ENCODE measurements at regions not wholly inside any gene's neighbourhood (a gene's known extent, or its start where the extent isn't known, plus 50 kb on each side); places are given as distances from the start of the nearest gene placed in this dataset.

DNA sequence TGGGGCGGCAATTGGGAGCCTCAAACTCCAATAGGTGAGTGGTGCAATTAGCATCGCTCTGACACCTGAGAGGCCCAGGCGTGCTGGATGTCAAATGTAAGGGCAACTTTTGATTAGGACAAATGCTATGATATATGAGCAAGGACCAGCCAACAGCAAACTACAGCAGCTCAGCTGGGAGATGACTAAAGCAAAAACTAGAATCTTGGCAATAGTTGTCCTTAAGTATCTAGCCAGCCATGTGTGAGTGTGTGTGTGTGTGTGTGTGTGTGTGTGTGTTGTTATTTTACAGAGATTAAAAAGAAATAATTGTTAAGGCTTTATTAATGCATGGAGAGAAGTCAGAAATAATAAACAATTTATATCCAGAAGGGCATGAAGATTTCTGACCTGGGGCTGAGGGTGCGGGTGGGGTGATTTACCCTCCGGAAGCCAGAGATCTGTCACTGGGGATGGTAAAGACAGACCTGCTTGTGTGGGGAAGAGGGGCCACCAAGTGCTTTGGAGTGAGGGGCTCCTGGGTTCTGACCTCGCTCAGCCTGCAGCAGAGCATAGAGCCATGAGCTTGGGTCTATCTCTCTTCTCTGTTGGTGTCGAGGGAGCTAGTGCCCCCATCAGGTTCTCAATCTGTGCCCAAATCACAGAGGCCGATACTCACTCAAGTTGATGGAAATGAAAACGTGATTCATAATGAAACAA is 77.3 kb downstream of the EMX2 start:
- Histone ChIP-seq H3K79me2 (ENCODE audit: insufficient read depth) (no peaks in the 10 kb centered on the region), H3K4me2 (no peak overlapping the region), H3K27ac (ENCODE audit: low read depth in 2 of 2, low read length in 1 of 2) (no peak overlapping the region), H3K9me3 (no peaks in the 10 kb centered on the region), H3F3A (replicated peaks; ENCODE audit: insufficient read depth) (no peaks in the 10 kb centered on the region), H3K4me3 (ENCODE audit: low read depth in 2 of 2, low read length in 1 of 2) (no peak overlapping the region), H3K9me2 (no peaks in the 10 kb centered on the region), H3K9ac (no peak overlapping the region), H3K27me3 (ENCODE audit: insufficient read depth) (no peaks in the 10 kb centered on the region), H3K36me3 (replicated peaks in 1 of 2; ENCODE audit: control insufficient read depth in 1 of 2, insufficient read depth in 2 of 2, low read length in 1 of 2) (no peaks in the 10 kb centered on the region), H3K4me1 (ENCODE audit: control insufficient read depth in 1 of 2, insufficient read depth in 2 of 2, low read depth in 1 of 2, low read length in 1 of 2) (no peaks in the 10 kb centered on the region), H2AFZ (ENCODE audit: low read depth) (no peak overlapping the region), H4K20me1 (ENCODE audit: insufficient read depth) (no peaks in the 10 kb centered on the region)
- no peak for DNase-seq
- TF ChIP-seq USF2 (IDR thresholded peaks at IDR 0.05; ENCODE audit: borderline replicate concordance, low read depth, low read length) (no peak), CHD2 (IDR thresholded peaks at IDR 0.05; ENCODE audit: low read length, partially characterized antibody) (no peak), RXRA (IDR thresholded peaks at IDR 0.05; ENCODE audit: borderline replicate concordance, low read depth) (no peak), NFIC (IDR thresholded peaks at IDR 0.05; ENCODE audit: borderline replicate concordance) (no peak), RCOR1 (IDR thresholded peaks at IDR 0.05; ENCODE audit: low read length) (no peak), REST (IDR thresholded peaks at IDR 0.05; ENCODE audit: low read depth, low read length) (no peak), ELF1 (IDR thresholded peaks at IDR 0.05) (no peak), POLR2AphosphoS5 (IDR thresholded peaks at IDR 0.05; ENCODE audit: low read depth, low read length) (no peak), NRF1 (IDR thresholded peaks at IDR 0.05; ENCODE audit: low read depth, low read length) (no peak), TCF12 (IDR thresholded peaks at IDR 0.05) (no peak), MEF2A (IDR thresholded peaks at IDR 0.05; ENCODE audit: borderline replicate concordance, low read depth) (no peak), SMC3 (IDR thresholded peaks at IDR 0.05; ENCODE audit: low read depth, low read length) (no peak), TAF1 (IDR thresholded peaks at IDR 0.05; ENCODE audit: borderline replicate concordance, low read depth, low read length) (no peak), MXI1 (IDR thresholded peaks at IDR 0.05; ENCODE audit: low read depth, low read length) (no peak), TEAD4 (IDR thresholded peaks at IDR 0.05; ENCODE audit: borderline replicate concordance, insufficient read depth) (no peak), EZH2phosphoT487 (IDR thresholded peaks at IDR 0.05; ENCODE audit: borderline replicate concordance, low read depth) (no peak), IRF3 (IDR thresholded peaks at IDR 0.05; ENCODE audit: low read depth, low read length) (no peak)
- TF ChIP-seq, protein P1, sequence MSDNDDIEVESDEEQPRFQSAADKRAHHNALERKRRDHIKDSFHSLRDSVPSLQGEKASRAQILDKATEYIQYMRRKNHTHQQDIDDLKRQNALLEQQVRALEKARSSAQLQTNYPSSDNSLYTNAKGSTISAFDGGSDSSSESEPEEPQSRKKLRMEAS (IDR thresholded peaks at IDR 0.05; ENCODE audit: low read depth), result no peak
- TF ChIP-seq, protein P2, sequence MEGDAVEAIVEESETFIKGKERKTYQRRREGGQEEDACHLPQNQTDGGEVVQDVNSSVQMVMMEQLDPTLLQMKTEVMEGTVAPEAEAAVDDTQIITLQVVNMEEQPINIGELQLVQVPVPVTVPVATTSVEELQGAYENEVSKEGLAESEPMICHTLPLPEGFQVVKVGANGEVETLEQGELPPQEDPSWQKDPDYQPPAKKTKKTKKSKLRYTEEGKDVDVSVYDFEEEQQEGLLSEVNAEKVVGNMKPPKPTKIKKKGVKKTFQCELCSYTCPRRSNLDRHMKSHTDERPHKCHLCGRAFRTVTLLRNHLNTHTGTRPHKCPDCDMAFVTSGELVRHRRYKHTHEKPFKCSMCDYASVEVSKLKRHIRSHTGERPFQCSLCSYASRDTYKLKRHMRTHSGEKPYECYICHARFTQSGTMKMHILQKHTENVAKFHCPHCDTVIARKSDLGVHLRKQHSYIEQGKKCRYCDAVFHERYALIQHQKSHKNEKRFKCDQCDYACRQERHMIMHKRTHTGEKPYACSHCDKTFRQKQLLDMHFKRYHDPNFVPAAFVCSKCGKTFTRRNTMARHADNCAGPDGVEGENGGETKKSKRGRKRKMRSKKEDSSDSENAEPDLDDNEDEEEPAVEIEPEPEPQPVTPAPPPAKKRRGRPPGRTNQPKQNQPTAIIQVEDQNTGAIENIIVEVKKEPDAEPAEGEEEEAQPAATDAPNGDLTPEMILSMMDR (IDR thresholded peaks at IDR 0.05), result no peak
- TF ChIP-seq, protein P3, sequence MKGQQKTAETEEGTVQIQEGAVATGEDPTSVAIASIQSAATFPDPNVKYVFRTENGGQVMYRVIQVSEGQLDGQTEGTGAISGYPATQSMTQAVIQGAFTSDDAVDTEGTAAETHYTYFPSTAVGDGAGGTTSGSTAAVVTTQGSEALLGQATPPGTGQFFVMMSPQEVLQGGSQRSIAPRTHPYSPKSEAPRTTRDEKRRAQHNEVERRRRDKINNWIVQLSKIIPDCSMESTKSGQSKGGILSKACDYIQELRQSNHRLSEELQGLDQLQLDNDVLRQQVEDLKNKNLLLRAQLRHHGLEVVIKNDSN (IDR thresholded peaks at IDR 0.05; ENCODE audit: borderline replicate concordance, low read depth), result no peak
- CTCF ChIA-PET, result interaction anchor here (0.7 kb wide), 1 partner anchor 17 kb away, joined by 3 read pairs; no protein-coding TSS in a partner anchor
- POLR2A ChIA-PET, result no interaction called here
- 43% methylated on average over 9 of the region's 9 CpGs for WGBS (ENCODE audit: low lambda C conversion rate)

Data from SK-N-SH (cell line).